HEK293 (cell line): ENCODE measurements at regions not wholly inside any gene's neighbourhood (a gene's known extent, or its start where the extent isn't known, plus 50 kb on each side); places are given as distances from the start of the nearest gene placed in this dataset.

Experiments used
- CTCF ChIA-PET: fragments of 350-600 bp; formaldehyde crosslinking; extraction: SDS; loops from one replicate; lab custom pipeline; 2021; ENCODE audit warnings: antibody characterized with exemption; lab: Yijun Ruan, JAX
- POLR2A ChIA-PET: fragments of 300-600 bp; formaldehyde crosslinking; extraction: SDS; loops from one replicate; lab custom pipeline; 2020; ENCODE audit warnings: antibody characterized with exemption, inconsistent platforms; lab: Yijun Ruan, JAX
- H3K27ac ChIP-seq: fragments of 200-500 bp; sonication (Bioruptor generic); 2 replicates; pipeline ENCODE4 v1.5.1; 2014; ENCODE audit warnings: low read depth, low read length, control low read depth, inconsistent platforms; ENCODE audit errors: extremely low read depth
- H3K36me3 ChIP-seq, 2 experiments: fragments of 200-500 bp in 1 of 2; sonication (Bioruptor generic) in 1 of 2; 1 replicate in 1 of 2; 2 replicates in 1 of 2; pipeline ENCODE4 v1.5.1; 2014 to 2017; ENCODE audit warnings: inconsistent platforms in 2 of 2, low read length in 2 of 2; ENCODE audit not compliant: control insufficient read depth in 2 of 2, insufficient read depth in 1 of 2
- H3K4me1 ChIP-seq: fragments of 200-500 bp; sonication (Bioruptor generic); 2 replicates; pipeline ENCODE4 v1.5.1; 2014; ENCODE audit warnings: mild to moderate bottlenecking, low read length, inconsistent platforms; ENCODE audit not compliant: control insufficient read depth, insufficient read depth
- H3K4me3 ChIP-seq: 2 replicates; pipeline ENCODE4 v1.5.1; 2011; ENCODE audit warnings: low read depth, mild to moderate bottlenecking, control low read depth, low read length, moderate library complexity
- H3K9me3 ChIP-seq: fragments of 200-500 bp; sonication (Bioruptor generic); 2 replicates; pipeline ENCODE4 v1.5.1; 2014; ENCODE audit warnings: low read depth, low read length, inconsistent platforms; ENCODE audit not compliant: control insufficient read depth, insufficient read depth
- AEBP2 ChIP-seq: fragments of 450-650 bp; formaldehyde crosslinking; IDR thresholded peaks from 2 replicates; pipeline ENCODE4 v1.5.1; 2016; ENCODE audit warnings: missing biosample characterization, missing genetic modification characterization, borderline replicate concordance
- KLF10 ChIP-seq: fragments of 450-650 bp; IDR thresholded peaks from 2 replicates; pipeline ENCODE4 v1.5.1; 2018; ENCODE audit warnings: missing biosample characterization, mild to moderate bottlenecking, missing genetic modification characterization
- PRDM6 ChIP-seq: fragments of 450-650 bp; formaldehyde crosslinking; IDR thresholded peaks from 2 replicates; pipeline ENCODE4 v1.5.1; 2017; ENCODE audit warnings: missing biosample characterization, missing genetic modification characterization
- TRIM28 ChIP-seq: IDR thresholded peaks from 2 replicates; pipeline ENCODE4 v1.6.1; 2011; ENCODE audit warnings: low read length, control low read depth, borderline replicate concordance
- ZBTB10 ChIP-seq: fragments of 450-650 bp; formaldehyde crosslinking; IDR thresholded peaks from 2 replicates; pipeline ENCODE4 v1.5.1; 2016; ENCODE audit warnings: missing biosample characterization, missing genetic modification characterization
- ZBTB20 ChIP-seq: fragments of 450-650 bp; formaldehyde crosslinking; IDR thresholded peaks from 2 replicates; pipeline ENCODE4 v1.5.1; 2016; ENCODE audit warnings: missing biosample characterization, missing genetic modification characterization
- ZNF114 ChIP-seq: fragments of 450-650 bp; formaldehyde crosslinking; IDR thresholded peaks from 2 replicates; pipeline ENCODE4 v1.5.0; 2017; ENCODE audit warnings: missing biosample characterization, missing genetic modification characterization
- ZNF146 ChIP-seq: fragments of 450-650 bp; formaldehyde crosslinking; IDR thresholded peaks from 2 replicates; pipeline ENCODE4 v1.5.1; 2016; ENCODE audit warnings: missing biosample characterization, missing genetic modification characterization
- ZNF169 ChIP-seq: fragments of 450-650 bp; formaldehyde crosslinking; IDR thresholded peaks from 2 replicates; pipeline ENCODE4 v1.5.1; 2016; ENCODE audit warnings: missing biosample characterization, missing genetic modification characterization
- ZNF18 ChIP-seq: fragments of 450-650 bp; formaldehyde crosslinking; IDR thresholded peaks from 2 replicates; pipeline ENCODE4 v1.5.1; 2016; ENCODE audit warnings: missing biosample characterization, missing genetic modification characterization
- ZNF335 ChIP-seq: fragments of 450-650 bp; formaldehyde crosslinking; conservative IDR thresholded peaks from 2 replicates; pipeline ENCODE4 v1.5.1; 2016; ENCODE audit warnings: missing biosample characterization, missing genetic modification characterization
- ZNF433 ChIP-seq: fragments of 450-650 bp; formaldehyde crosslinking; IDR thresholded peaks from 2 replicates; pipeline ENCODE4 v1.5.1; 2016; ENCODE audit warnings: missing biosample characterization, missing genetic modification characterization, low read depth
- ZNF473 ChIP-seq: fragments of 450-650 bp; formaldehyde crosslinking; IDR thresholded peaks from 2 replicates; pipeline ENCODE4 v1.5.1; 2017; ENCODE audit warnings: missing biosample characterization, missing genetic modification characterization
- ZNF544 ChIP-seq: fragments of 450-650 bp; formaldehyde crosslinking; IDR thresholded peaks from 2 replicates; pipeline ENCODE4 v1.5.0; 2017; ENCODE audit warnings: missing biosample characterization, missing genetic modification characterization
- ZNF621 ChIP-seq: fragments of 450-650 bp; formaldehyde crosslinking; IDR thresholded peaks from 2 replicates; pipeline ENCODE4 v1.5.1; 2017; ENCODE audit warnings: missing biosample characterization, missing genetic modification characterization
- ZNF664 ChIP-seq: fragments of 450-650 bp; formaldehyde crosslinking; IDR thresholded peaks from 2 replicates; pipeline ENCODE4 v1.5.1; 2016; ENCODE audit warnings: missing biosample characterization, missing genetic modification characterization
- ZNF747 ChIP-seq: fragments of 450-650 bp; formaldehyde crosslinking; IDR thresholded peaks from 2 replicates; pipeline ENCODE4 v1.5.1; 2016; ENCODE audit warnings: missing biosample characterization, missing genetic modification characterization
- ZSCAN4 ChIP-seq: fragments of 450-650 bp; formaldehyde crosslinking; IDR thresholded peaks from 2 replicates; pipeline ENCODE4 v1.5.1; 2017; ENCODE audit warnings: missing biosample characterization, missing genetic modification characterization
- TF ChIP-seq, protein P1 (sequence below): fragments of 450-650 bp; formaldehyde crosslinking; IDR thresholded peaks from 2 replicates; pipeline ENCODE4 v1.5.1; 2016; ENCODE audit warnings: missing biosample characterization, missing genetic modification characterization

DNA sequence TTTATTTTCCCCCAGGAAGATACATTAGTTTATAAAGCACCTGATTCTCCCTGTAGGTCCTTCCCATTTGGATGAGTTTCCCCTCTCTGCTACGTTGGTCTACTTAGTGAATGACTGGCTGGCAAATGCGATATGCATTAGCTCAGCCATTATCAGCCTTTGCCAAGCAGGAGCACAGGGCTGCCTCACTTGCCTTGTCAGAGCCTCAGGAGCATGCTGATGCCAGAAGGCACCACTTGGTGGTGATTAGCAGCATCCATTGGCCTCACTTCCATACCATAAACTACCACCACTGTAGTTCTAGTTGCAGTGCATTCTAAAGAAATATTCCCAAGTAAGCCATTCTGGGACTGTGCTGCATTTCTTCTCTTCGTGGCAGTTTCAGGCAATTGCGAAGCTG lies 442.8 kb upstream of the CHST9 start:
- no peak overlapping the region for H3K4me3 ChIP-seq
- CTCF ChIA-PET = interaction anchor here (0.9 to 1.5 kb wide), 2 partner anchors 28 to 121 kb away, joined by 4 read pairs; no protein-coding TSS in a partner anchor

GRCh38 chr18:27621236-27621890 lies 436.3 kb upstream of the CHST9 start:
- Histone ChIP-seq H3K36me3 (no peaks in the 10 kb centered on the region), H3K9me3 (no peaks in the 10 kb centered on the region), H3K4me3 (no peak overlapping the region), H3K27ac (no peak overlapping the region), H3K4me1 (no peaks in the 10 kb centered on the region)
- POLR2A ChIA-PET = no interaction called here
- CTCF ChIA-PET = interaction anchor here (0.6 to 2.3 kb wide), 4 partner anchors 13 to 319 kb away, joined by 3 to 11 read pairs (median 5); no protein-coding TSS in a partner anchor
- TF ChIP-seq ZNF169 (tag by site-specific recombination) = no peak
- TF ChIP-seq AEBP2 (tag by site-specific recombination) = no peak
- no peak for TF ChIP-seq ZNF747 (tag by site-specific recombination)
- TF ChIP-seq ZBTB20 (tag by site-specific recombination) = no peak
- TF ChIP-seq ZNF433 (tag by site-specific recombination) = no peak
- no peak for TF ChIP-seq ZNF544
- TF ChIP-seq ZNF621 (tag by site-specific recombination) = no peak
- TF ChIP-seq, protein P1, sequence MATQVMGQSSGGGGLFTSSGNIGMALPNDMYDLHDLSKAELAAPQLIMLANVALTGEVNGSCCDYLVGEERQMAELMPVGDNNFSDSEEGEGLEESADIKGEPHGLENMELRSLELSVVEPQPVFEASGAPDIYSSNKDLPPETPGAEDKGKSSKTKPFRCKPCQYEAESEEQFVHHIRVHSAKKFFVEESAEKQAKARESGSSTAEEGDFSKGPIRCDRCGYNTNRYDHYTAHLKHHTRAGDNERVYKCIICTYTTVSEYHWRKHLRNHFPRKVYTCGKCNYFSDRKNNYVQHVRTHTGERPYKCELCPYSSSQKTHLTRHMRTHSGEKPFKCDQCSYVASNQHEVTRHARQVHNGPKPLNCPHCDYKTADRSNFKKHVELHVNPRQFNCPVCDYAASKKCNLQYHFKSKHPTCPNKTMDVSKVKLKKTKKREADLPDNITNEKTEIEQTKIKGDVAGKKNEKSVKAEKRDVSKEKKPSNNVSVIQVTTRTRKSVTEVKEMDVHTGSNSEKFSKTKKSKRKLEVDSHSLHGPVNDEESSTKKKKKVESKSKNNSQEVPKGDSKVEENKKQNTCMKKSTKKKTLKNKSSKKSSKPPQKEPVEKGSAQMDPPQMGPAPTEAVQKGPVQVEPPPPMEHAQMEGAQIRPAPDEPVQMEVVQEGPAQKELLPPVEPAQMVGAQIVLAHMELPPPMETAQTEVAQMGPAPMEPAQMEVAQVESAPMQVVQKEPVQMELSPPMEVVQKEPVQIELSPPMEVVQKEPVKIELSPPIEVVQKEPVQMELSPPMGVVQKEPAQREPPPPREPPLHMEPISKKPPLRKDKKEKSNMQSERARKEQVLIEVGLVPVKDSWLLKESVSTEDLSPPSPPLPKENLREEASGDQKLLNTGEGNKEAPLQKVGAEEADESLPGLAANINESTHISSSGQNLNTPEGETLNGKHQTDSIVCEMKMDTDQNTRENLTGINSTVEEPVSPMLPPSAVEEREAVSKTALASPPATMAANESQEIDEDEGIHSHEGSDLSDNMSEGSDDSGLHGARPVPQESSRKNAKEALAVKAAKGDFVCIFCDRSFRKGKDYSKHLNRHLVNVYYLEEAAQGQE (tag by site-specific recombination) = no peak

More for the DNA sequence above, 442.8 kb upstream of the CHST9 start:
- H3K4me1 ChIP-seq = no peaks in the 10 kb centered on the region
- no peaks in the 10 kb centered on the region for H3K9me3 ChIP-seq
- no peaks in the 10 kb centered on the region for H3K36me3 ChIP-seq
- POLR2A ChIA-PET = no interaction called here
- TF ChIP-seq ZSCAN4 (tag by site-specific recombination) = no peak
- H3K27ac ChIP-seq = no peak overlapping the region

DNA sequence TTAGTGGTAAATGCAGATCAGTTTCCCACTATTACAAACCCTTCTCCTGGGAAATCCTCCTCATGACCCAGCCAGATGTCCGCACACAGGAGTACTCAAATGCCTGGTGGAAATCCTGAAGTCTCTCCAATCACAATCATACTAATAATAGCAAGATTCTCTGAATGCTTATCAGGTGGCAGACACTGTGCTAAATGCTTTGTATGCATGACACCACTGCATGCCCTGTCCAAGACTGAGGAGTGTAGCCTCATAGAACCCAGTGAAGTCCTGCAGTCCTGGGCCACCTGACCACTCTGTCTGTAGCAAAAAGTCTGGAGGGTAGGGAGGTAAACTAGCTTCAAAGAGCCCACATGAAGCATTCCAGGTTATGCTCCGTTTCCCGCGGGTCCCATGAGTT lies 434.8 kb upstream of the CHST9 start:
- Histone ChIP-seq H3K36me3 (no peaks in the 10 kb centered on the region), H3K9me3 (no peaks in the 10 kb centered on the region), H3K4me1 (no peaks in the 10 kb centered on the region), H3K4me3 (no peak overlapping the region), H3K27ac (no peak overlapping the region)
- CTCF ChIA-PET = interaction anchor here (0.5 to 2.3 kb wide), 2 partner anchors 15 to 409 kb away, joined by 5 to 11 read pairs; no protein-coding TSS in a partner anchor
- POLR2A ChIA-PET = no interaction called here
- no peak for TF ChIP-seq TRIM28
- no peak for TF ChIP-seq ZNF473 (tag by site-specific recombination)
- TF ChIP-seq ZNF664 (tag by site-specific recombination) = no peak
- no peak for TF ChIP-seq ZNF114 (tag by site-specific recombination)
- TF ChIP-seq ZNF146 (tag by site-specific recombination) = no peak
- TF ChIP-seq ZNF335 (tag by site-specific recombination) = no peak
- TF ChIP-seq KLF10 = no peak
- TF ChIP-seq ZBTB10 (tag by site-specific recombination) = no peak
- no peak for TF ChIP-seq PRDM6 (tag by site-specific recombination)
- no peak for TF ChIP-seq ZNF18 (tag by site-specific recombination)
